Astrocyte of the spinal cord (primary cell): ENCODE measurements at regions not wholly inside any gene's neighbourhood (a gene's known extent, or its start where the extent isn't known, plus 50 kb on each side); places are given as distances from the start of the nearest gene placed in this dataset.

Experiments used
- DNase-seq: peaks from one replicate; pipeline ENCODE4 v3.0.0; 2011; ENCODE audit warnings: low read depth, low spot score
- H3K4me3 ChIP-seq: 2 replicates; pipeline ENCODE4 v1.5.1; 2011; ENCODE audit warnings: low read depth, mild to moderate bottlenecking, low read length, moderate library complexity
- in situ Hi-C: cut with HindIII; loops from 2 replicates; pipeline ENCODE4 v1.10.0; 2017; ENCODE audit warnings: low sequenced_read_pairs
- TF ChIP-seq, protein P1 (sequence below): IDR thresholded peaks from 2 replicates; pipeline ENCODE4 v1.5.1; 2012; ENCODE audit warnings: low read depth, mild to moderate bottlenecking, low read length, inconsistent platforms

DNA sequence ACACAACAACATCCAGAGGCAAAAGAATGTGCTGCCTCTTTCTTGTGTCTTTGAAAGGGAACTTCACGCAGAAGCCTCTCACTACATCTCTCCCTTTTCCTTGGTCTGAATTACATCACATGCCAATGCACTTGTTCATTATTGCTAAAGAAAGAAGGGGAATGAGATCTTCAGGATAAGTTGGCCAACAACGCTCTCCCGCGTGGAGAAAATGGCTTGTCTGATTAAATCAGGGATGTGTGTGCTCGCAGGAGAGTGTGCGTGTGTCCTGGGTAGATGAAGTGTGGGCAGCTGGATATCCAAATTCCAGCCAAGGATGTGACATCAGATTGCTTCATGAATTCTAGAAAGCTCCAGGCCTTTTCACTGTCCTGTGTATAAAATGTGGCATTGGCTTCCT, 541.6 kb upstream of the FZD8 start:
- in situ Hi-C loops: no loop called here
- H3K4me3 ChIP-seq: no peak overlapping the region
- TF ChIP-seq, protein P1, sequence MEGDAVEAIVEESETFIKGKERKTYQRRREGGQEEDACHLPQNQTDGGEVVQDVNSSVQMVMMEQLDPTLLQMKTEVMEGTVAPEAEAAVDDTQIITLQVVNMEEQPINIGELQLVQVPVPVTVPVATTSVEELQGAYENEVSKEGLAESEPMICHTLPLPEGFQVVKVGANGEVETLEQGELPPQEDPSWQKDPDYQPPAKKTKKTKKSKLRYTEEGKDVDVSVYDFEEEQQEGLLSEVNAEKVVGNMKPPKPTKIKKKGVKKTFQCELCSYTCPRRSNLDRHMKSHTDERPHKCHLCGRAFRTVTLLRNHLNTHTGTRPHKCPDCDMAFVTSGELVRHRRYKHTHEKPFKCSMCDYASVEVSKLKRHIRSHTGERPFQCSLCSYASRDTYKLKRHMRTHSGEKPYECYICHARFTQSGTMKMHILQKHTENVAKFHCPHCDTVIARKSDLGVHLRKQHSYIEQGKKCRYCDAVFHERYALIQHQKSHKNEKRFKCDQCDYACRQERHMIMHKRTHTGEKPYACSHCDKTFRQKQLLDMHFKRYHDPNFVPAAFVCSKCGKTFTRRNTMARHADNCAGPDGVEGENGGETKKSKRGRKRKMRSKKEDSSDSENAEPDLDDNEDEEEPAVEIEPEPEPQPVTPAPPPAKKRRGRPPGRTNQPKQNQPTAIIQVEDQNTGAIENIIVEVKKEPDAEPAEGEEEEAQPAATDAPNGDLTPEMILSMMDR: no peak
- no peak for DNase-seq

DNA sequence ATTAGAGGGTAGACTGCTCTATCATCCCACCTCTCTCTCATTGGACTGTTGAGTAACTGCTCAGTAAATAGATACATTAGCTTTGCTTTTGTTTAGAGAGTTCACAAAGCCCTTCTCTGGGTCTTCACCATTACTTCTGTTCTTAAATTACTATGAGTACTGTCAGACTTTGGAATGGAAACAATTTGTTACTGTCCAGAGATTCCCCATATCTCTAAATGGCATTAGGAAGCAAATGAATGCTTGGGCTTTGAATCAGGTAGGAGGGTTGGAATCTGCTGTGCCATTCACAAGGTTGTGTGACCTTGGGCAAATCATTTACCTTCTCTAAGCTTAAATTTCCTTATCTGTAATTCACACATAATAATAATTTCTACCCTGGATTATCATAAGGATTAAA, 541.0 kb upstream of the FZD8 start:
- in situ Hi-C loops: no loop called here
- TF ChIP-seq, protein P1: no peak
- no peak overlapping the region for H3K4me3 ChIP-seq
- no peak for DNase-seq

DNA sequence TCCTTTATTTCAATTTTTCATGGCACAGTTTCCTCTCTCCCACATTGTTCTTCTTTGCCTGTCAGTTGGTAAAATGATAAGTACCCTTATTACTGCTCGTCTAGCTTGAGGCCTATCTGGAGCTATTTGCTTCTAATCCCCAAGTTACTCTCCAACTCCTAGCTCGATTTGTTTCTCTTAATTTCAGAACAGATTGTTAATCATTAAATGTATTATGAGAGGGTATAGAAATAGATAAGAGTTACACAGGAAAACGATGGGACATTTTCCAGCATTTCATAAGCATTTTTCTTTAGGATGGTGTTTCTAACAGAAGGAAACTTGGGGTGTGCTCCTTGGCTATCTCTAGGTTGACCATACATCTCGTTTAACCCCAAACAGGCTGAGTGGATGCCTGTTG, 540.5 kb upstream of the FZD8 start:
- TF ChIP-seq, protein P1: no peak
- H3K4me3 ChIP-seq: no peak overlapping the region
- no peak for DNase-seq
- in situ Hi-C loops: no loop called here

DNA sequence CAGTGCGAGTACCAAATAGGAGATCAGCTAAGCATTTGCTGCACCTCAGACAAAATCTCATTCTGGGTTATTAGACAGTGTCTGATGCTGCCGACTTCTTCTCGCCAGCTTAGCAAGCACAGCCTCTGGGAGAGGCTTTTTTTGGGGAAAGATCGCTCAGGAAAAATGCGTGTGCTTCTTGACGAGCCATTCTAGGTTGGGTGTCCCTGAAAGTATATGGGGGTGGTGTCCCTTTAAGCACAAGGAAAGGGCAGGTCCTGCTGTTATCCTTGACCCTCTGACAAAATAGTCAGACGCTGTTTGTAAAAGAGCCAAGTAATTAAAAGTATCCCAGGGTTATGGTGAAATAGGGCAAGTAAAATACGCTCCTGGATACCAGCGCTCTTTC, 540.1 kb upstream of the FZD8 start:
- TF ChIP-seq, protein P1: no peak
- in situ Hi-C loops: no loop called here
- H3K4me3 ChIP-seq: no peak overlapping the region
- peak; percentile 1 for DNase-seq

DNA sequence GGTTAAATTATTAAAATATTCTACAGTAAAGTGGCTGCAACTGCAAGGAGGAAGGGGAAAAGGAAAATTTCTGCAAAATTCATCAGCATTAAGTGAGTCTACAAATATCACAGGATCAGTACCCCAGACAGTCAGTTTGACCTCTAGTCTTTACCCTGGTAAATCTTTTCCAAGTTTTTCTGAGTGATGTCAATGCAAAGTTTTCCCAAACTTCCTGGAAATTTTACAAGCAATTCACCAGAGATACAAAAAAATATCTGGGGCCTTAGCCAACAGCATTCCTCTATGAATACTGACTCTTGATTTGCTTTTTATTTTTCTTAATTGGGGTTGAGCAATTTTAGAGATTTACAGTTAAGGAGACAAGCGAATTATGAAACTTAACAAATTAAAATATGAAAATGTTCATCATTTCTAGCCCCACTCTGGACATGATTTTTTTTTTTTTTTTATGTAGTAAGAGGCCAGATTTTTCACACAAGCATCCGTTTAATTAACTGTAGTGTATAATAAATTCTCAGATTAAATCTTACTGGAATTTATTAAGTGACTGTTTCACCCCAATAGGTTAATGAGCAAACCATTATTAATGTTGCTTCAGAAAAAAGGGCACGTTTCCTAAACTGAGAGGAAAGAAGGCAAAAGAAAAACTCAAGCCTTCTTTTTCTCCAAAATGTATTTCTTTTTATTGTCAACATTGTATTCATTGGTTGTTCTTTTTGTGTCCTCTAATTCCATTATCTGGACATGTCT, 539.5 kb upstream of the FZD8 start:
- TF ChIP-seq, protein P1: no peak
- H3K4me3 ChIP-seq: no peak overlapping the region
- in situ Hi-C loops: no loop called here
- DNase-seq: peak; percentile 13

DNA sequence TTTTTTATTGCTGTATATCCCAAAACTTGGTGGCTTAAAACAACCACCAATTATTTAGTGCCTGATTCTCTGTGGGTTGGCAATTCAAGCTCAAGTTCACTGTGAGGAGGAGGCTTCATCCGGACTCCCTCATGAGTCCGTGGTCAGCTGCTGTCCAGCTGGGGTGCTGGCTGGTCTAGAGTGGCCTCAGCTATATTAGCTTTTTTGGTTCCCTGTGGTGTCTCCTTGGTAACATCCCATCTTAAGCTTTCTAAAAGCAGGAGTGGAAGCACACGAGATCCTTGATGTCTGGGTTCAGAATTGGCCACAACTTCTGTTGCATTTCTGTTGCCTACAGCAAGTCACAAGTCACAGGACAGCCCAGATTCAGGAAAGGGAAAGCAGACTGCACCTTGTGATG, 536.5 kb upstream of the FZD8 start:
- TF ChIP-seq, protein P1: no peak
- no peak overlapping the region for H3K4me3 ChIP-seq
- in situ Hi-C loops: no loop called here
- peak; percentile 56 for DNase-seq

DNA sequence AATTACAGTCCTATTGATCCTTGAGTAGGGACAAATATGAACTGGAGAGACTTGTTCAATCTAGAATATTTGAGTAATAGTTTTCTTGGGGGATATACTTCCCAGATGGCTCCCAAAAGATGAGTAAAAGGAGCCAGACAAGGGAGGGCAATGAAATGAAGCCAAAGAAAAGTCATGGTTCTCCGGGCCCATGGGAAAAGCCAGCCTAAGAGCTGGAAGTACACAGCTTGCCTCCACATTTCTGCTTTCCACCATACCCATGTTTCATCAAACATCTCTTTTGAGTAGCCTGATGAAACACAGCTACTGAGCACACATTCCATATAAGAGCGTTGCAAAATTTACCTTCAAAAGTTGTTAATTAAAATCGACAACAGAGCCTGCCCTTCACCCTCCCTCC, 535.0 kb upstream of the FZD8 start:
- in situ Hi-C loops: no loop called here
- TF ChIP-seq, protein P1: no peak
- DNase-seq: no peak
- no peak overlapping the region for H3K4me3 ChIP-seq
